Osteoblast (primary cell): ENCODE measurements at regions not wholly inside any gene's neighbourhood (a gene's known extent, or its start where the extent isn't known, plus 50 kb on each side); places are given as distances from the start of the nearest gene placed in this dataset.

Experiments
- DNase-seq: peaks from one replicate; pipeline ENCODE4 v3.0.0; 2011; ENCODE audit warnings: low spot score, mixed read lengths; ENCODE audit not compliant: insufficient read length; ENCODE audit errors: missing footprints
- H2AFZ ChIP-seq: 2 replicates; pipeline ENCODE4 v1.6.0; 2011; ENCODE audit warnings: mild to moderate bottlenecking, low read length
- H3K27ac ChIP-seq: 2 replicates; pipeline ENCODE4 v1.5.1; 2011; ENCODE audit warnings: mild to moderate bottlenecking, low read depth, low read length, moderate library complexity
- H3K27me3 ChIP-seq: 2 replicates; pipeline ENCODE4 v1.6.0; 2012; ENCODE audit warnings: mild to moderate bottlenecking, control low read depth, inconsistent platforms, low read length, moderate library complexity; ENCODE audit not compliant: insufficient read depth
- H3K36me3 ChIP-seq: 2 replicates; pipeline ENCODE4 v1.5.1; 2011; ENCODE audit warnings: mild to moderate bottlenecking, low read length, control low read depth, moderate library complexity; ENCODE audit not compliant: insufficient read depth
- H3K4me1 ChIP-seq: 2 replicates; pipeline ENCODE4 v1.5.1; 2011; ENCODE audit warnings: mild to moderate bottlenecking, low read length, control low read depth, moderate library complexity; ENCODE audit not compliant: insufficient read depth
- H3K4me2 ChIP-seq: 2 replicates; pipeline ENCODE4 v1.6.0; 2011; ENCODE audit warnings: mild to moderate bottlenecking, low read length; ENCODE audit not compliant: insufficient read depth
- H3K4me3 ChIP-seq: fragments of 200-600 bp; sonication (generic); 3 replicates; pipeline ENCODE4 v1.5.1; 2012; ENCODE audit warnings: mild to moderate bottlenecking, low read length, inconsistent platforms; ENCODE audit not compliant: insufficient read depth
- H3K79me2 ChIP-seq: 2 replicates; pipeline ENCODE4 v1.6.0; 2012; ENCODE audit warnings: mild to moderate bottlenecking, low read length, control low read depth, inconsistent platforms; ENCODE audit not compliant: insufficient read depth
- H3K9me3 ChIP-seq: 2 replicates; pipeline ENCODE4 v1.5.1; 2011; ENCODE audit warnings: low read depth, low read length, control low read depth
- H4K20me1 ChIP-seq: 2 replicates; pipeline ENCODE4 v1.6.0; 2012; ENCODE audit warnings: mild to moderate bottlenecking, low read length, control low read depth; ENCODE audit not compliant: insufficient read depth
- CTCF ChIP-seq: IDR thresholded peaks from 2 replicates; pipeline ENCODE4 v1.5.1; 2011; ENCODE audit warnings: mild to moderate bottlenecking, low read depth, low read length, moderate library complexity; ENCODE audit errors: extremely low read depth

DNA sequence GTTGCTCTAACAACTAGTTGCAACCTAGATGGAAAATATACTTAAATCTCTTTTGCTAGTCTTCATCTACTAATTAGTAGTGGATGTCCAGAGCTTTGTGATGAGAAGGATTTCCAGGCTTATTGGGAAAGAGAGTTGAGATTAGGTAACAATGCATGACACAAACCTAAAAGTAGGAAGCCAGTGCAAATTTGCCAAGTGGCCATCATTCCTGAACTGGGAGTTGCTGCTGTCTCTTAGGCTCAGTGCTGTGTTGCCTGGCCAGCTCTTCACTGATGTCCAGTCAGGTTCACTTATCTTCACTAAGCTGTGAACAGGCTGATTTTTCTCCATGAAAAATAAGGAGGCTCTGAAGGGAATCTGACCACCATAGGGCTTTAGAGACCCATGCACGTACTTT lies 105.6 kb upstream of the AMOT start:
- H2AFZ ChIP-seq: no peak overlapping the region
- H3K27ac ChIP-seq: no peak overlapping the region
- no peak for DNase-seq
- H3K36me3 ChIP-seq: no peaks in the 10 kb centered on the region
- H3K4me2 ChIP-seq: no peak overlapping the region
- no peak for TF ChIP-seq CTCF
- no peak overlapping the region for H3K4me3 ChIP-seq
- H3K27me3 ChIP-seq: no peaks in the 10 kb centered on the region
- H3K4me1 ChIP-seq: no peaks in the 10 kb centered on the region
- H4K20me1 ChIP-seq: no peaks in the 10 kb centered on the region
- no peaks in the 10 kb centered on the region for H3K9me3 ChIP-seq
- H3K79me2 ChIP-seq: no peaks in the 10 kb centered on the region

GRCh38 chrX:112945826-112946225 lies 105.2 kb upstream of the AMOT start:
- Histone ChIP-seq H2AFZ (no peak overlapping the region), H3K36me3 (no peaks in the 10 kb centered on the region), H3K27ac (no peak overlapping the region), H4K20me1 (no peaks in the 10 kb centered on the region), H3K4me1 (no peaks in the 10 kb centered on the region), H3K4me3 (no peak overlapping the region), H3K27me3 (no peaks in the 10 kb centered on the region), H3K4me2 (no peak overlapping the region), H3K9me3 (no peaks in the 10 kb centered on the region), H3K79me2 (no peaks in the 10 kb centered on the region)
- DNase-seq: no peak
- no peak for TF ChIP-seq CTCF

- no peak for TF ChIP-seq CTCF
- DNase-seq: no peak
- H3K79me2 ChIP-seq: no peaks in the 10 kb centered on the region
- H3K4me3 ChIP-seq: no peak overlapping the region
- no peaks in the 10 kb centered on the region for H4K20me1 ChIP-seq
- H3K36me3 ChIP-seq: no peaks in the 10 kb centered on the region
- H3K27me3 ChIP-seq: no peaks in the 10 kb centered on the region
- H2AFZ ChIP-seq: no peak overlapping the region
- no peak overlapping the region for H3K27ac ChIP-seq
- no peaks in the 10 kb centered on the region for H3K4me1 ChIP-seq
- no peak overlapping the region for H3K4me2 ChIP-seq
- H3K9me3 ChIP-seq: no peaks in the 10 kb centered on the region
Measured at GRCh38 chrX:112941209-112941837, 100.7 kb upstream of the AMOT start.

GRCh38 chrX:112935029-112935428 lies 94.4 kb upstream of the AMOT start:
- no peak for DNase-seq
- no peaks in the 10 kb centered on the region for H3K79me2 ChIP-seq
- no peak for TF ChIP-seq CTCF
- no peaks in the 10 kb centered on the region for H3K9me3 ChIP-seq
- H3K27ac ChIP-seq: no peak overlapping the region
- H3K4me3 ChIP-seq: no peak overlapping the region
- H4K20me1 ChIP-seq: no peaks in the 10 kb centered on the region
- no peaks in the 10 kb centered on the region for H3K4me1 ChIP-seq
- H3K36me3 ChIP-seq: no peaks in the 10 kb centered on the region
- H2AFZ ChIP-seq: no peak overlapping the region
- H3K27me3 ChIP-seq: no peaks in the 10 kb centered on the region
- no peak overlapping the region for H3K4me2 ChIP-seq
